ENCODE measurements at regions not wholly inside any gene's neighbourhood (a gene's known extent, or its start where the extent isn't known, plus 50 kb on each side); places are given as distances from the start of the nearest gene placed in this dataset.
A peak's percentile ranks its signal among the peaks of the same experiment; 100 is the strongest.

- TF ChIP-seq MAZ (CRISPR knock-in tag; conservative IDR thresholded peaks at IDR 0.05 in 1 of 2, IDR thresholded peaks at IDR 0.05 in 1 of 2) (peak; percentile 38 to 64; a peak in 3 of 4 replicates), UBTF (IDR thresholded peaks at IDR 0.05; ENCODE audit: borderline replicate concordance in 1 of 2, low read depth in 2 of 2, low read length in 2 of 2) (0 out of 4 replicates have a peak, but pooled peaks of 1 of the 2 experiments have one; percentile 39), ZNF511 (CRISPR knock-in tag; IDR thresholded peaks at IDR 0.05) (no peak), GATAD2B (IDR thresholded peaks at IDR 0.05; ENCODE audit: borderline replicate concordance) (no peak), EWSR1 (IDR thresholded peaks at IDR 0.05; ENCODE audit: borderline replicate concordance, low read depth, partially characterized antibody) (no peak), ZNF77 (CRISPR knock-in tag; IDR thresholded peaks at IDR 0.05) (no peak), ZNF311 (CRISPR knock-in tag; IDR thresholded peaks at IDR 0.05) (no peak), NFATC3 (IDR thresholded peaks at IDR 0.05) (no peak)
- TF ChIP-seq, protein P1, sequence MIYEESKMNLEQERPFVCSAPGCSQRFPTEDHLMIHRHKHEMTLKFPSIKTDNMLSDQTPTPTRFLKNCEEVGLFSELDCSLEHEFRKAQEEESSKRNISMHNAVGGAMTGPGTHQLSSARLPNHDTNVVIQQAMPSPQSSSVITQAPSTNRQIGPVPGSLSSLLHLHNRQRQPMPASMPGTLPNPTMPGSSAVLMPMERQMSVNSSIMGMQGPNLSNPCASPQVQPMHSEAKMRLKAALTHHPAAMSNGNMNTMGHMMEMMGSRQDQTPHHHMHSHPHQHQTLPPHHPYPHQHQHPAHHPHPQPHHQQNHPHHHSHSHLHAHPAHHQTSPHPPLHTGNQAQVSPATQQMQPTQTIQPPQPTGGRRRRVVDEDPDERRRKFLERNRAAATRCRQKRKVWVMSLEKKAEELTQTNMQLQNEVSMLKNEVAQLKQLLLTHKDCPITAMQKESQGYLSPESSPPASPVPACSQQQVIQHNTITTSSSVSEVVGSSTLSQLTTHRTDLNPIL (CRISPR knock-in tag; IDR thresholded peaks at IDR 0.05), result no peak
- TF ChIP-seq, protein P2, sequence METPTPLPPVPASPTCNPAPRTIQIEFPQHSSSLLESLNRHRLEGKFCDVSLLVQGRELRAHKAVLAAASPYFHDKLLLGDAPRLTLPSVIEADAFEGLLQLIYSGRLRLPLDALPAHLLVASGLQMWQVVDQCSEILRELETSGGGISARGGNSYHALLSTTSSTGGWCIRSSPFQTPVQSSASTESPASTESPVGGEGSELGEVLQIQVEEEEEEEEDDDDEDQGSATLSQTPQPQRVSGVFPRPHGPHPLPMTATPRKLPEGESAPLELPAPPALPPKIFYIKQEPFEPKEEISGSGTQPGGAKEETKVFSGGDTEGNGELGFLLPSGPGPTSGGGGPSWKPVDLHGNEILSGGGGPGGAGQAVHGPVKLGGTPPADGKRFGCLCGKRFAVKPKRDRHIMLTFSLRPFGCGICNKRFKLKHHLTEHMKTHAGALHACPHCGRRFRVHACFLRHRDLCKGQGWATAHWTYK (CRISPR knock-in tag; IDR thresholded peaks at IDR 0.05), result 0 out of 2 replicates have a peak, but pooled peaks have one; percentile 34
- TF ChIP-seq, protein P3, sequence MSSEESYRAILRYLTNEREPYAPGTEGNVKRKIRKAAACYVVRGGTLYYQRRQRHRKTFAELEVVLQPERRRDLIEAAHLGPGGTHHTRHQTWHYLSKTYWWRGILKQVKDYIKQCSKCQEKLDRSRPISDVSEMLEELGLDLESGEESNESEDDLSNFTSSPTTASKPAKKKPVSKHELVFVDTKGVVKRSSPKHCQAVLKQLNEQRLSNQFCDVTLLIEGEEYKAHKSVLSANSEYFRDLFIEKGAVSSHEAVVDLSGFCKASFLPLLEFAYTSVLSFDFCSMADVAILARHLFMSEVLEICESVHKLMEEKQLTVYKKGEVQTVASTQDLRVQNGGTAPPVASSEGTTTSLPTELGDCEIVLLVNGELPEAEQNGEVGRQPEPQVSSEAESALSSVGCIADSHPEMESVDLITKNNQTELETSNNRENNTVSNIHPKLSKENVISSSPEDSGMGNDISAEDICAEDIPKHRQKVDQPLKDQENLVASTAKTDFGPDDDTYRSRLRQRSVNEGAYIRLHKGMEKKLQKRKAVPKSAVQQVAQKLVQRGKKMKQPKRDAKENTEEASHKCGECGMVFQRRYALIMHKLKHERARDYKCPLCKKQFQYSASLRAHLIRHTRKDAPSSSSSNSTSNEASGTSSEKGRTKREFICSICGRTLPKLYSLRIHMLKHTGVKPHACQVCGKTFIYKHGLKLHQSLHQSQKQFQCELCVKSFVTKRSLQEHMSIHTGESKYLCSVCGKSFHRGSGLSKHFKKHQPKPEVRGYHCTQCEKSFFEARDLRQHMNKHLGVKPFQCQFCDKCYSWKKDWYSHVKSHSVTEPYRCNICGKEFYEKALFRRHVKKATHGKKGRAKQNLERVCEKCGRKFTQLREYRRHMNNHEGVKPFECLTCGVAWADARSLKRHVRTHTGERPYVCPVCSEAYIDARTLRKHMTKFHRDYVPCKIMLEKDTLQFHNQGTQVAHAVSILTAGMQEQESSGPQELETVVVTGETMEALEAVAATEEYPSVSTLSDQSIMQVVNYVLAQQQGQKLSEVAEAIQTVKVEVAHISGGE (CRISPR knock-in tag; IDR thresholded peaks at IDR 0.05), result 0 out of 6 replicates have a peak, but pooled peaks of 1 of the 3 experiments have one; percentile 43
Observed at GRCh38 chrX:139194571-139195280, 335.8 kb upstream of the F9 start (continued).
